H1 (cell line): ENCODE measurements at regions not wholly inside any gene's neighbourhood (a gene's known extent, or its start where the extent isn't known, plus 50 kb on each side); places are given as distances from the start of the nearest gene placed in this dataset.

Source experiments
- CTCF ChIA-PET: fragments of 300-600 bp; sonication (Branson Sonifier 250); formaldehyde crosslinking; loops from one replicate; lab custom pipeline; 2021; ENCODE audit not compliant: partially characterized antibody; lab: Charles Lee
- POLR2A ChIA-PET: fragments of 300-600 bp; sonication (Branson Sonifier 250); formaldehyde crosslinking; loops from one replicate; lab custom pipeline; 2021; ENCODE audit warnings: inconsistent platforms; ENCODE audit not compliant: partially characterized antibody; lab: Charles Lee
- DNase-seq, 2 experiments: peaks; one replicate each; pipeline versions ENCODE4 v3.0.0 to v3.0.0-alpha.2; 2010 to 2022; ENCODE audit warnings: low spot score in 2 of 2, low read depth in 1 of 2, mixed read lengths in 1 of 2
- FAIRE-seq: peaks from 2 replicates; lab custom pipeline; 2011; peaks lifted over from hg19 to GRCh38; lab: Jason Lieb, UNC
- H2AFZ ChIP-seq: 2 replicates; pipeline ENCODE4 v1.8.1; 2012; ENCODE audit warnings: low read length, inconsistent platforms
- H2AK5ac ChIP-seq: 2 replicates; pipeline ENCODE4 v1.6.1; 2013; ENCODE audit warnings: low read depth, low read length
- H2BK120ac ChIP-seq: replicated peaks from 2 replicates; pipeline ENCODE3; 2013; ENCODE audit warnings: low read depth, low read length, inconsistent platforms
- H2BK12ac ChIP-seq: 2 replicates; pipeline ENCODE4 v1.6.1; 2013; ENCODE audit warnings: low read depth, low read length
- H2BK15ac ChIP-seq: 2 replicates; pipeline ENCODE4 v1.6.1; 2013; ENCODE audit warnings: low read length
- H2BK20ac ChIP-seq: 2 replicates; pipeline ENCODE4 v1.6.1; 2013; ENCODE audit warnings: low read length
- H2BK5ac ChIP-seq: 2 replicates; pipeline ENCODE4 v1.6.1; 2013; ENCODE audit warnings: low read depth, low read length
- H3K14ac ChIP-seq: 2 replicates; pipeline ENCODE4 v1.6.1; 2013; ENCODE audit warnings: inconsistent platforms; ENCODE audit not compliant: insufficient read length
- H3K18ac ChIP-seq: 2 replicates; pipeline ENCODE4 v1.6.1; 2013; ENCODE audit warnings: low read length; ENCODE audit errors: extremely low read depth
- H3K23ac ChIP-seq: 2 replicates; pipeline ENCODE4 v1.6.1; 2013; ENCODE audit warnings: inconsistent platforms; ENCODE audit not compliant: insufficient read length
- H3K23me2 ChIP-seq: 2 replicates; pipeline ENCODE4 v1.6.1; 2013; ENCODE audit warnings: low read depth, low read length
- H3K27ac ChIP-seq: 2 replicates; pipeline ENCODE4 v1.6.1; 2011; ENCODE audit warnings: low read depth, low read length, inconsistent platforms
- H3K27me3 ChIP-seq, 4 experiments: replicated peaks in 1 of 4; 1 replicate in 1 of 4; 2 replicates in 3 of 4; pipeline versions ENCODE4 v1.6.1 to v1.8.1; 2011 to 2013; ENCODE audit warnings: low read length in 3 of 4, mild to moderate bottlenecking in 3 of 4, inconsistent platforms in 2 of 4, mixed read lengths in 2 of 4, moderate library complexity in 1 of 4; ENCODE audit not compliant: control insufficient read depth in 3 of 4, insufficient read depth in 3 of 4; ENCODE audit errors: extremely low read depth in 1 of 4
- H3K36me3 ChIP-seq, 4 experiments: 2 replicates each; pipeline versions ENCODE4 v1.6.1 to v1.8.1; 2011 to 2013; ENCODE audit warnings: mild to moderate bottlenecking in 4 of 4, low read length in 3 of 4, moderate library complexity in 2 of 4, control low read depth in 1 of 4, inconsistent platforms in 1 of 4; ENCODE audit not compliant: insufficient read depth in 4 of 4, control insufficient read depth in 2 of 4
- H3K4ac ChIP-seq: replicated peaks from 2 replicates; pipeline ENCODE3; 2013; ENCODE audit warnings: low read length, low read depth, mixed read lengths, inconsistent platforms; ENCODE audit not compliant: insufficient read length
- H3K4me1 ChIP-seq, 4 experiments: replicated peaks in 1 of 4; 1 replicate in 1 of 4; 2 replicates in 3 of 4; pipeline versions ENCODE4 v1.6.1 to v1.8.1; 2011 to 2013; ENCODE audit warnings: low read length in 3 of 4, inconsistent platforms in 2 of 4, mixed read lengths in 1 of 4; ENCODE audit not compliant: insufficient read depth in 4 of 4, control insufficient read depth in 3 of 4
- H3K4me2 ChIP-seq, 2 experiments: 2 replicates each; pipeline versions ENCODE4 v1.6.1 to v1.8.1; 2011 to 2013; ENCODE audit warnings: low read depth in 2 of 2, low read length in 2 of 2, control low read depth in 1 of 2, inconsistent platforms in 1 of 2, mild to moderate bottlenecking in 1 of 2; ENCODE audit not compliant: insufficient read depth in 1 of 2
- H3K4me3 ChIP-seq, 4 experiments: fragments of 200-600, 300-600 bp in 1 of 4; sonication (generic), shearing (Covaris generic), sonication (Bioruptor Twin) in 1 of 4; 2 replicates each; pipeline versions ENCODE4 v1.5.1 to v1.8.1; 2011 to 2016; ENCODE audit warnings: low read length in 4 of 4, low read depth in 3 of 4, control low read depth in 2 of 4, inconsistent platforms in 2 of 4, mild to moderate bottlenecking in 2 of 4, mixed read lengths in 1 of 4, moderate library complexity in 1 of 4; ENCODE audit not compliant: insufficient read depth in 2 of 4; ENCODE audit errors: extremely low read depth in 1 of 4
- H3K56ac ChIP-seq: replicated peaks from 2 replicates; pipeline ENCODE3; 2013; ENCODE audit warnings: low read depth, mild to moderate bottlenecking, mixed read lengths, low read length, inconsistent platforms; ENCODE audit not compliant: insufficient read length
- H3K79me1 ChIP-seq: 2 replicates; pipeline ENCODE4 v1.6.1; 2013; ENCODE audit warnings: low read depth, low read length, control low read depth
- H3K79me2 ChIP-seq, 2 experiments: 2 replicates each; pipeline versions ENCODE4 v1.6.1 to v1.8.1; 2012 to 2013; ENCODE audit warnings: low read length in 2 of 2, mild to moderate bottlenecking in 2 of 2, inconsistent platforms in 1 of 2; ENCODE audit not compliant: insufficient read depth in 2 of 2, control insufficient read depth in 1 of 2
- H3K9ac ChIP-seq, 4 experiments: replicated peaks in 1 of 4; 1 replicate in 1 of 4; 2 replicates in 3 of 4; pipeline versions ENCODE4 v1.6.1 to v1.8.1; 2011 to 2013; ENCODE audit warnings: low read depth in 3 of 4, low read length in 3 of 4, control low read depth in 2 of 4, mild to moderate bottlenecking in 2 of 4, moderate library complexity in 2 of 4, inconsistent platforms in 1 of 4; ENCODE audit errors: extremely low read depth in 1 of 4
- H3K9me3 ChIP-seq, 2 experiments: 2 replicates each; pipeline versions ENCODE4 v1.6.1 to v1.8.1; 2012 to 2013; ENCODE audit warnings: mild to moderate bottlenecking in 2 of 2, moderate library complexity in 2 of 2, control low read depth in 1 of 2, inconsistent platforms in 1 of 2, low read depth in 1 of 2, low read length in 1 of 2, mixed read lengths in 1 of 2; ENCODE audit not compliant: insufficient read depth in 2 of 2
- H4K20me1 ChIP-seq, 2 experiments: replicated peaks in 1 of 2; 2 replicates each; pipeline versions ENCODE3 to v1.8.1; 2011 to 2013; ENCODE audit warnings: inconsistent platforms in 2 of 2, low read length in 2 of 2, mild to moderate bottlenecking in 1 of 2; ENCODE audit not compliant: insufficient read depth in 2 of 2, control insufficient read depth in 1 of 2
- H4K5ac ChIP-seq: 2 replicates; pipeline ENCODE4 v1.6.1; 2013; ENCODE audit warnings: low read length, low read depth, mixed read lengths, inconsistent platforms; ENCODE audit not compliant: insufficient read length
- H4K8ac ChIP-seq: 2 replicates; pipeline ENCODE4 v1.8.0; 2013; ENCODE audit warnings: mild to moderate bottlenecking, moderate library complexity, low read length, inconsistent platforms; ENCODE audit not compliant: insufficient read depth; ENCODE audit errors: extremely low read depth
- H4K91ac ChIP-seq: replicated peaks from 2 replicates; pipeline ENCODE3; 2013; ENCODE audit warnings: low read length, mixed read lengths, inconsistent platforms; ENCODE audit not compliant: insufficient read length
- CTCF ChIP-seq, 3 experiments: IDR thresholded peaks; 1 replicate in 2 of 3; 2 replicates in 1 of 3; pipeline versions ENCODE4 v1.5.1 to v1.6.1; 2011; ENCODE audit warnings: low read length in 3 of 3, mild to moderate bottlenecking in 3 of 3, inconsistent platforms in 2 of 3, low read depth in 1 of 3, moderate library complexity in 1 of 3; ENCODE audit not compliant: insufficient read depth in 1 of 3; ENCODE audit errors: control extremely low read depth in 1 of 3
- POU5F1 ChIP-seq: IDR thresholded peaks from 2 replicates; pipeline ENCODE4 v1.6.1; 2011; ENCODE audit warnings: low read depth, mild to moderate bottlenecking, low read length, moderate library complexity
- RBBP5 ChIP-seq: IDR thresholded peaks from 2 replicates; pipeline ENCODE4 v1.7.1; 2012; ENCODE audit warnings: low read depth, mild to moderate bottlenecking, inconsistent platforms, low read length, moderate library complexity, borderline replicate concordance
- SRF ChIP-seq: IDR thresholded peaks from 2 replicates; pipeline ENCODE4 v1.6.1; 2011; ENCODE audit warnings: mild to moderate bottlenecking, low read depth, low read length, moderate library complexity
- TAF1 ChIP-seq: IDR thresholded peaks from 2 replicates; pipeline ENCODE4 v1.6.1; 2011; ENCODE audit warnings: mild to moderate bottlenecking, low read depth, low read length
- TAF7 ChIP-seq: optimal IDR thresholded peaks from 2 replicates; pipeline ENCODE3; 2011; ENCODE audit warnings: low read depth, mild to moderate bottlenecking, inconsistent platforms, low read length, moderate library complexity, borderline replicate concordance
- WGBS, 2 experiments: shearing (Covaris generic) in 1 of 2; methylation state at CpG; one replicate each; pipeline versions ENCODE4 v1.1.6 to v1.1.7; 2013 to 2015; ENCODE audit warnings: low lambda C conversion rate in 2 of 2, mixed read lengths in 2 of 2, inconsistent platforms in 1 of 2, low coverage in 1 of 2, missing lambda C conversion rate in 1 of 2; ENCODE audit not compliant: insufficient replicate concordance in 2 of 2, insufficient coverage in 1 of 2, insufficient read length in 1 of 2; ENCODE audit errors: extremely low coverage in 1 of 2, missing lambda C conversion rate in 1 of 2; 5-methylcytosine and 5-hydroxymethylcytosine counted together
- TF ChIP-seq, protein P1 (sequence below): IDR thresholded peaks from 2 replicates; pipeline ENCODE4 v1.6.1; 2011; ENCODE audit warnings: low read depth, mild to moderate bottlenecking, low read length; ENCODE audit not compliant: insufficient read depth

GRCh38 chr3:156014489-156014888, 105.9 kb upstream of the KCNAB1 start:
- DNase-seq (no peak), FAIRE-seq (no peak)
- Histone ChIP-seq H2BK120ac (no peak overlapping the region), H3K79me2 (no peaks in the 10 kb centered on the region), H3K23me2 (no peaks in the 10 kb centered on the region), H3K4me1 (no peaks in the 10 kb centered on the region), H3K18ac (no peak overlapping the region), H3K27ac (no peak overlapping the region), H4K20me1 (no peaks in the 10 kb centered on the region), H3K36me3 (no peaks in the 10 kb centered on the region), H3K79me1 (no peaks in the 10 kb centered on the region), H2AFZ (no peak overlapping the region), H3K9me3 (no peaks in the 10 kb centered on the region), H3K56ac (no peak overlapping the region), H3K14ac (no peak overlapping the region), H2BK12ac (no peak overlapping the region), H2BK15ac (no peak overlapping the region), H3K9ac (no peak overlapping the region), H2BK5ac (no peak overlapping the region), H3K23ac (no peak overlapping the region), H2AK5ac (no peak overlapping the region), H4K91ac (no peak overlapping the region), H2BK20ac (no peak overlapping the region), H3K4me2 (no peak overlapping the region), H3K27me3 (no peaks in the 10 kb centered on the region), H4K5ac (no peak overlapping the region), H3K4me3 (no peak overlapping the region), H4K8ac (no peak overlapping the region), H3K4ac (no peak overlapping the region)
- ChIA-PET POLR2A (no interaction called here), CTCF (interaction anchor here (0.6 to 1.1 kb wide), 3 partner anchors 21 to 1123 kb away, joined by 3 read pairs; no protein-coding TSS in a partner anchor)
- TF ChIP-seq POU5F1 = no peak
- TF ChIP-seq TAF1 = no peak
- no peak for TF ChIP-seq TAF7
- TF ChIP-seq RBBP5 = no peak
- TF ChIP-seq, protein P1, sequence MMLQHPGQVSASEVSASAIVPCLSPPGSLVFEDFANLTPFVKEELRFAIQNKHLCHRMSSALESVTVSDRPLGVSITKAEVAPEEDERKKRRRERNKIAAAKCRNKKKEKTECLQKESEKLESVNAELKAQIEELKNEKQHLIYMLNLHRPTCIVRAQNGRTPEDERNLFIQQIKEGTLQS = no peak
- TF ChIP-seq CTCF (IDR thresholded peaks at IDR 0.05; ENCODE audit: control extremely low read depth in 1 of 3, insufficient read depth in 1 of 3, low read depth in 1 of 3, low read length in 3 of 3) = no peak
- TF ChIP-seq SRF = no peak
- WGBS, 2 experiments = 87% methylated on average over 4 of the region's 4 CpGs; no CpG with 5 or more reads in 1 of the 2 experiments
